DND-41 (cell line): ENCODE measurements at regions not wholly inside any gene's neighbourhood (a gene's known extent, or its start where the extent isn't known, plus 50 kb on each side); places are given as distances from the start of the nearest gene placed in this dataset.
"Not testable (repeated sequence)": the region's sequence is repeated elsewhere in the genome, so short reads cannot be mapped to it uniquely, and the experiment has no call there.

Source experiments
- ATAC-seq: fragments of 200-7000 bp; cut with Tn5 transposase; 3 replicates; pipeline ENCODE4 v1.9.1; 2021; ENCODE audit warnings: low read depth; ENCODE audit not compliant: insufficient read depth
- DNase-seq: peaks from one replicate; pipeline ENCODE4 v3.0.0-alpha.2; 2020
- H2AFZ ChIP-seq: 2 replicates; pipeline ENCODE4 v1.6.0; 2012; ENCODE audit warnings: low read depth, low read length
- H3K27ac ChIP-seq: 2 replicates; pipeline ENCODE4 v1.5.1; 2012; ENCODE audit warnings: low read length, inconsistent platforms
- H3K27me3 ChIP-seq: fragments of 200-600 bp; sonication (generic); 2 replicates; pipeline ENCODE4 v1.6.0; 2012; ENCODE audit warnings: low read length, mild to moderate bottlenecking, inconsistent platforms; ENCODE audit not compliant: insufficient read depth, poor library complexity
- H3K36me3 ChIP-seq: 2 replicates; pipeline ENCODE4 v1.5.1; 2012; ENCODE audit warnings: low read length, inconsistent platforms; ENCODE audit not compliant: insufficient read depth
- H3K4me1 ChIP-seq: 2 replicates; pipeline ENCODE4 v1.5.1; 2012; ENCODE audit warnings: mild to moderate bottlenecking, low read length; ENCODE audit not compliant: insufficient read depth
- H3K4me2 ChIP-seq: 2 replicates; pipeline ENCODE4 v1.6.0; 2012; ENCODE audit warnings: mild to moderate bottlenecking, moderate library complexity, low read length, inconsistent platforms; ENCODE audit not compliant: insufficient read depth
- H3K4me3 ChIP-seq, 2 experiments: fragments of 200-600 bp in 1 of 2; shearing (Covaris generic) in 1 of 2; 2 replicates each; pipeline ENCODE4 v1.5.1; 2012 to 2016; ENCODE audit warnings: inconsistent platforms in 2 of 2, low read length in 2 of 2, mild to moderate bottlenecking in 2 of 2, low read depth in 1 of 2, moderate library complexity in 1 of 2
- H3K79me2 ChIP-seq: 2 replicates; pipeline ENCODE4 v1.6.0; 2012; ENCODE audit warnings: low read length, inconsistent platforms; ENCODE audit not compliant: insufficient read depth
- H3K9ac ChIP-seq: 2 replicates; pipeline ENCODE4 v1.6.0; 2012; ENCODE audit warnings: low read depth, mild to moderate bottlenecking, inconsistent platforms, low read length, moderate library complexity
- H3K9me3 ChIP-seq: 2 replicates; pipeline ENCODE4 v1.5.1; 2012; ENCODE audit warnings: low read length, moderate library complexity, mild to moderate bottlenecking, inconsistent platforms; ENCODE audit not compliant: insufficient read depth, severe bottlenecking
- H4K20me1 ChIP-seq: 2 replicates; pipeline ENCODE4 v1.6.0; 2012; ENCODE audit warnings: low read length; ENCODE audit not compliant: insufficient read depth
- CTCF ChIP-seq: IDR thresholded peaks from 2 replicates; pipeline ENCODE4 v1.5.1; 2012; ENCODE audit warnings: borderline replicate concordance, low read length, moderate library complexity, mild to moderate bottlenecking; ENCODE audit not compliant: poor library complexity, severe bottlenecking; ENCODE audit errors: extremely low read depth
- EZH2 ChIP-seq: IDR thresholded peaks from 3 replicates; pipeline ENCODE4 v1.6.1; 2012; ENCODE audit warnings: borderline replicate concordance, low read depth, mild to moderate bottlenecking, moderate library complexity, low read length, inconsistent platforms; ENCODE audit not compliant: severe bottlenecking

GRCh38 chr4:8674311-8674885 is 81.8 kb downstream of the CPZ start:
- Histone ChIP-seq H3K4me3 (no peak overlapping the region), H4K20me1 (no peaks in the 10 kb centered on the region), H3K9ac (no peak overlapping the region), H3K27me3 (no peaks in the 10 kb centered on the region), H3K27ac (no peak overlapping the region), H3K79me2 (no peaks in the 10 kb centered on the region), H3K4me2 (no peak overlapping the region), H2AFZ (no peak overlapping the region), H3K36me3 (no peaks in the 10 kb centered on the region), H3K4me1 (no peaks in the 10 kb centered on the region), H3K9me3 (no peaks in the 10 kb centered on the region)
- no peak for ATAC-seq
- TF ChIP-seq CTCF (no peak), EZH2 (no peak)
- no peak for DNase-seq

GRCh38 chr4:8673106-8673505 is 80.5 kb downstream of the CPZ start:
- not testable (repeated sequence) for H3K36me3 ChIP-seq, H3K79me2 ChIP-seq, H3K27ac ChIP-seq, H4K20me1 ChIP-seq, H3K9me3 ChIP-seq, H2AFZ ChIP-seq, H3K4me1 ChIP-seq, H3K9ac ChIP-seq, H3K4me3 ChIP-seq, H3K4me2 ChIP-seq, DNase-seq, H3K27me3 ChIP-seq, ATAC-seq

- no peaks in the 10 kb centered on the region for H3K4me1 ChIP-seq
- H3K9me3 ChIP-seq: no peaks in the 10 kb centered on the region
- no peak for DNase-seq
- TF ChIP-seq CTCF (no peak), EZH2 (no peak)
- no peak overlapping the region for H3K4me2 ChIP-seq
- H3K9ac ChIP-seq: no peak overlapping the region
- H3K36me3 ChIP-seq: no peaks in the 10 kb centered on the region
- no peak for ATAC-seq
- H4K20me1 ChIP-seq: no peaks in the 10 kb centered on the region
- H3K27me3 ChIP-seq: no peaks in the 10 kb centered on the region
- H3K79me2 ChIP-seq: no peaks in the 10 kb centered on the region
- H3K27ac ChIP-seq: no peak overlapping the region
- H2AFZ ChIP-seq: no peak overlapping the region
- no peak overlapping the region for H3K4me3 ChIP-seq
Observed at GRCh38 chr4:8672486-8672885, 79.9 kb downstream of the CPZ start.

DNA sequence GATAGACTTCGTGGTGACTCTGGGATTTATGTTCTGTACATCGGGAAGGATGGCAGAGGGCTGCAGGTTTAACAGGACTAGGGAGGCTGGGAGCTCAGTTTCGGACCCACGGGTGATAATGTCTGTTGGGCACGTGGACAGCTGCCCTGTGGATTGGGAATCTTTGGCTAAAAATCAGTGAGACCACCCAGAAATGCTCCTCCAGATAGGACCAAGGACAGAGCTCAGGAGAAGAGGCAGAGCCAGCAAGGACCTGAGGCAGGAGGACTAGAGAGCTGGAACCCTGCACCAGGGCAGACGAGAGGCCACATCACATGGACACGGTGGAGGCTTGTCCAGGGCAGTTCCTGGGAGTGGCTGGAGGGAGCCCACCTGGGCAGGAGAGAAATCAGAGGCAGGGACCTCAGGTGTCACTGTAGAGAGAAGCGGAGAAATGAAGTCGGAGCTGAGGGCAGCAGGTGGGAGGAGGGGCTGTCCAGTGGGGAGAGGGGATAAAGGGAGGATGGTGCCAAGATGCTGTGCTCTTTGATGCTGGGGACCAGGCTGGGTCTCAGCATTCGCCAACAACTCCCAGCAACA is 79.2 kb downstream of the CPZ start:
- H3K27me3 ChIP-seq: no peaks in the 10 kb centered on the region
- H4K20me1 ChIP-seq: no peaks in the 10 kb centered on the region
- H3K79me2 ChIP-seq: no peaks in the 10 kb centered on the region
- H3K9me3 ChIP-seq: no peaks in the 10 kb centered on the region
- H3K4me2 ChIP-seq: no peak overlapping the region
- no peak overlapping the region for H3K9ac ChIP-seq
- no peak for DNase-seq
- H3K27ac ChIP-seq: no peak overlapping the region
- H3K4me1 ChIP-seq: no peaks in the 10 kb centered on the region
- no peak overlapping the region for H3K4me3 ChIP-seq
- ATAC-seq: no peak
- no peak overlapping the region for H2AFZ ChIP-seq
- TF ChIP-seq CTCF (no peak), EZH2 (no peak)
- H3K36me3 ChIP-seq: no peaks in the 10 kb centered on the region
